IPS-11a (cell line): ENCODE measurements at regions not wholly inside any gene's neighbourhood (a gene's known extent, or its start where the extent isn't known, plus 50 kb on each side); places are given as distances from the start of the nearest gene placed in this dataset.

Experiments
- H3K4me3 ChIP-seq: one replicate; pipeline ENCODE4 v1.5.1; 2013; ENCODE audit warnings: low read depth, low read length, control low read depth

DNA sequence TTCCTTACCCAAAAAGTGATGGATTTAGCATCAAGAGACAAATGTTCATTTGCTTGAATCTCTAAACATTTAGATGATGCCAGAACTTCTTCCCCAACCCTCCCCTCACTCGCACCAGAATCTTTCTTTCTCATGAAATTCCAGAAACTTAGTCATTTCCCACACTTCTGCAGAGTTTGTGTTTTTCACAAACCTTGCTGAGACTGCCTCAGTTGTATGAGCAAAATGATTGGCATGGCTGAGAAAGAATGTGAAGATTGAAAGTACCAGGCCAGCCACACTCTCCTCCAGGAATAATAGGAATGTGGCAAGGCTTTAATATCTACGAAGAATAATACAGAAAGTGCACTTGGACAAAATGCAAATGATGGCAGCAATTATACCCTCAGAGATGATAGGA is 428.3 kb upstream of the CDH6 start:
- no peak overlapping the region for H3K4me3 ChIP-seq

DNA sequence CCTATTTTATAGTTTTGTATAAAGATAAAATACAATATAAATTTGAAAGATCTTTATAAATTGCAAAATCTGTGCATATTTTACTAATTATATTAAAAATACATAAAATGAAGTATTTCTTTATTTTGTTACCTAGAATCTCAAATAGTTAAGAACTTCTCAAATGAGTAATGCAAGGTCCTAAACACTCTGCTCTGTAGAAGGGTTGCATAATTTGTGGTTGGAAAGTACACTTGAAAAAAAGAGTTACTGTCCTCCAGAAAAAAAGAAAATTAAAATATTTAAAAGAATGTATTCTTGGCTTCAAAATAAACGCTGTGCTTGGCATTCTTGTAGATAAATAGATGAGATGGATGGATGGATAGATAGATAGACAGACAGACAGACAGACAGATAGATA is 428.8 kb upstream of the CDH6 start:
- no peak overlapping the region for H3K4me3 ChIP-seq

- no peak overlapping the region for H3K4me3 ChIP-seq
Observed at GRCh38 chr5:30759731-30760130, 433.8 kb upstream of the CDH6 start.

DNA sequence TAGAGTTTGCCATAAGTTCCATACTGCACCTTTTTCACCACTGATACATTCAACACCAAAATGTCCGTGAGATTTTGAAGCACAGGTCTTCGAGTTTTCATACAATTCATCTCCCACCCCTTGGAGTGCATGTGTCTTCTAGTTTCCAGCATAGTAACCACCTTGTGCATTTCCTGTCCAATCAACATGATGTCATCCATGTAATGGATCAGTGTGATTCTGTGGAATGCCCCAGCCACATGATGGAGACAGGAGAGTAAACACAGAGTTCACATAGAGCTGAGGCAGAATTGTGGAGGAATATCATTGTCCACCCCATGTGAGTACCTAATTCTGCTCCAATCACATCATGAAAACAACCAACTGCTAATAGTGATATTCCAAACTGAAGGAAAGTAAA is 441.5 kb upstream of the CDH6 start:
- no peak overlapping the region for H3K4me3 ChIP-seq

DNA sequence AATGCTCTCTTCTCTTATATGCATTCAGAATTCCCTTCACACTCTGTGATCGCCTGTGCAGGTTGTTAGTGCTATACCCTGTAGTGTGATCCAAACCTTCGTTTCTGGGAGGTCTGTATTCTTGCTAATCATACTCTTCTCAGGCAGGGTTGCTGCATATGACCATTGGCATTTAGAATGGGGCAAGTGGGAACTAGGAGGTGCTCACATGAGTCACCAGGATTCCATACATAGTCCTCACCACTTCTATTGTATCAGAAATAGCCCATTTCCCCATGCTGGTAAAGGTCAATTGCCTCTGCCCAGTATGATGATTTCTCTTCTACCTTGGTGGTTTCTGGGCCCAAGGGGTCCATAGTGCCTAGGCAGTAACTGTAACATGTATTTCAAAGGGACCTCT is 443.5 kb upstream of the CDH6 start:
- H3K4me3 ChIP-seq, result no peak overlapping the region

GRCh38 chr5:30747412-30747811 is 446.1 kb upstream of the CDH6 start:
- no peak overlapping the region for H3K4me3 ChIP-seq

GRCh38 chr5:30736669-30737068 is 456.8 kb upstream of the CDH6 start:
- H3K4me3 ChIP-seq, result no peak overlapping the region

- H3K4me3 ChIP-seq, result no peak overlapping the region
Observed at GRCh38 chr5:30734118-30734517, 459.4 kb upstream of the CDH6 start.

DNA sequence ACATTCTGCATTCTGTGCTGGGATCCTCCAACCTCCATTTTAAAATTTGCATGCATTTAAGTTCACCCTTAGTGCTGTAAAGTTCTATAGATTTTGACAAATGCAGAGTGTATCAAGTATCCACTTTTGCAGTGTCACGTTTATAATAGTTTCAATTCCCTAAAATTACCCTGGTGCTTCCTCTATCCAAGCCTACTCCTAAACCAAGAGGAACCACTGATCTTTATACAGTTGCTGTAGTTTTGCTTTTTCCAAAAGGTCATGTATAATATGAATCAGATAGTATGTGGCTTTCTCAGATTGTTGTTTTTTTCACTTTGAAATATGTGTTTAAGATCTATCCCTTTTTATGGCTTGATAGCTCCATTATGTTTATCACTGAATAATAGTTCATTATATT is 468.4 kb upstream of the CDH6 start:
- no peak overlapping the region for H3K4me3 ChIP-seq

DNA sequence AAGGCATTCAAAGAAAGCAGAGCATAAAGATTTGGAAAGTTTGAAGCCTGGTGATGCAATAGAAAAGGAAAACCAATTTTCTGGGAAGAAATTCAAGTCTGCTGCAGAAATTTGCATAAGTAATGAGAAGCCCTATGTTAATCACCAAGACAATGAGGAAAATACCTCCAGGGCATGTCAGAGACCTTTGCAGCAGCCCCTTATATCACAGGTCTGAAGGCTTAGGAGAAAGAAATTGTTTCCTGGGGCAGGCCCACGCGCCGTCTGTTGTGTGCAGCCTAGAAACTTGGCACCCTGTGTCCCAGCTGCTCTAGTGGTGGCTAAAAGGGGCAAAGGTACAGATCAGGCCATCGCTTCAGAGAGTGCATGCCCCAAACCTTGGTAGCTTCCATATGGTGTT is 495.3 kb upstream of the CDH6 start:
- no peak overlapping the region for H3K4me3 ChIP-seq

GRCh38 chr5:30693326-30693725 is 500.2 kb upstream of the CDH6 start:
- H3K4me3 ChIP-seq, result no peak overlapping the region

DNA sequence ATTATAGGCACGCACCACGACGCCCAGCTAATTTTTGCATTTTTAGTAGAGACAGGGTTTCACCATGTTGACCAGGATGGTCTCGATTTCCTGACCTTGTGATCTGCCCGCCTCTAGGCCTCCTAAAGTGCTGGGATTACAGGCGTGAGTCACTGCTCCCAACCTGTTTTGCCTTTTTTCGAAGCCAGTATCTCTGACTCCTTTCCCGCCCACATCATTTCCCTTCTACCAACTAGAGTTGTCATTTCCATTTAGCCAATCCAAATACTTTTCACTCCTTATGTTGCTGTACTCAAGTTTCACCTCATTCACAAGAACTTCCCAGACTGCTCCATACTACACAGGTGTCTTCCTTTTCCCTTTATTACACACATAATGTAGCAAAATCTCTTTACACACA is 502.6 kb upstream of the CDH6 start:
- H3K4me3 ChIP-seq, result no peak overlapping the region

- H3K4me3 ChIP-seq, result no peak overlapping the region
Observed at GRCh38 chr5:30687461-30687860, 506.0 kb upstream of the CDH6 start.

DNA sequence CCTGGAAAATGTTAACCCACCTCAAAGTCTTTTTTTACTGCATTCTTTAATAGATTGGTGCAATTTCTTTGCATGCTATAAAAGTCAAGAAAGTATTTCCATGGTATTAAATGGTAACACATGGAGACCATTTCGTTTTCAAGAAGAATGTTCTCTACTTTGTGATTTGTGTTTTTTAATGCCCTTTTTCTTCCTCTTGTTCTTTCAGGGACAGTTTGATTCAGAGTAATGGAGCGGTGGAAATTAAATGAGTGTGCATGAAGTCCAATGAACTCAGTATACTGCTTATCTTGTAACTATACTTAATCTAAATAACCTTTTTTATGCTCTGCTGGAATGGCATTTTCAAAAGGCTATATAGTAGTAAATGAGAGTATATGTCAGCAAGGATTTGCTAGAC is 507.0 kb upstream of the CDH6 start:
- no peak overlapping the region for H3K4me3 ChIP-seq

DNA sequence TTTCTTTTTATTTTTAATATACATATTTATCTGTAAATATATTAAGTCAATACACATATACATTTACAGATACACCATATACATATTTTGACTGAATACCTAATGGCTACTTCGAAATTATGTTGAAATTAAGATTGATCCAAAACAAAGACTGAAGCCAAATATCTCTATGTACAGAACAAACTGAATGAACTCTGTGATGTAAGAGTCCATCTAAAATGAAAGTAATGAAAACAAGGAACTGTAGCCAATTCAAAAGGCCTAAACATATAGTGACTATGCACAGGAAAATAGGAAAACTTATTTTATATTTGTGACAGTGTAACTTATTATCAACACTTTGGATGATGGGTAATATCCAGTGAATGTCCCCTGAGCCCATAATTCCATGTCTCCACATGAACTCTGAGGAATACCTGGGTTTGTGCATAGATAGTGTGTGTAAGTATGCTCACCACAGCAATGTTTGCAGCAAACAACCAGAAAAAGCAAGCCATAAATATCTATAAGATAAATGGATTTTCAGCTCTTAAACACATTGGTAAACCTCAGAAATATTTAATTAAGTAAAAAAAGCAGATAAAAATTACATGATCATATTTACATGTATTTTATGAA is 517.2 kb upstream of the CDH6 start:
- H3K4me3 ChIP-seq, result no peak overlapping the region

DNA sequence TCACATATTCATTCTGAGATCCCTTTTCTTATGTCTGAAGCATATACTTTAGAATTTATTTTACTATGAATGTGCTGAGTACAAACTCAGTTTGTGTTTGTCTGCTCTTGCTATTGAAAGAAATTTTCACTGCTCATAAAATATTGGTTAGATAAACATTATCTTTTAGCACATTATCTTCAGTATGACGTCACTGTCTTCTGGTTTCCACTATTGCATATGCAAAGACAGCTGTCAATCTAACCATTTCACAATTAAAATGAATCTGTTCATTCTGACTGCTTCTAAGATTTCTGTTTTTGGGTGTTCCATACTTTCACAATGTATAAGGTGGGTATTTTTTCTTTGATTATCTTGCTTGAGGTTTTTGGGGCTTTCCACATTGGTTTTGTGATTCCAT is 526.2 kb upstream of the CDH6 start:
- H3K4me3 ChIP-seq, result no peak overlapping the region

DNA sequence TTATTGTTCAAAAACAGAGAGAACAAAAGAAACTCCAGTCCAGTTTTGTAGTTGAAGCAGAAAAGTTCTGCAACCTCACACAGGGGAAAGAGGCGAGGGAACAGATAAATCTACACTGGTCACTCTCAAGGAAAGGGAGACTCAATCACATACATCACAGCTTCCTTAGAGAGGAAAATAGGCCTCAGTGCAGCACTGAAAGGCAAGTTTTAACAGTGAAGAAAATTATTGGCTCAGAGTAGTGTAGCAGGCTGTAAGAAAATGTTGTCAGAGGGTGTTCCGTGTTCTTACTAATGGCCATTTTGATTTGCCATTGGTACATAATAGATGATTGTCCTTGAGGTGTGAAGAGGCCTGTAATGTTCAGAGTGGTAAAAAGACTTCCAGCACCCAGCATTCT is 530.0 kb upstream of the CDH6 start:
- no peak overlapping the region for H3K4me3 ChIP-seq

DNA sequence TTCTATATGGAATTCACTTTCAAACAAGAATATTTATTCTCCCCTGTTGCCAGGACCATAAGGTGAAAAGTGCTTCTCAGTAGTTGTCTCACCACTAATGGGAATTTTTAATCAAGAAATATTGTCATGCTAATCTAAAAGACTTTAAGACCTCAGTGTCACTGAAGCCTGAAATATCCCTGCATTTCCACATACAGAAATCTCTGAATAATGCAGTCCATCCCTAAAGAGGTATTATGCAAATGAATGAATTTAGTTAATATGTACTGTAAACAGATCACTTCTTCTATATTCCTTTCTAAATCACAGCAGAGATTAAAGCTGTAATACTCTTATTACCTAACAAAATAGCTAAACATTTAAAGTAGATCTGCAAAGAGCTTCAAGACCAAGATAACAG is 531.1 kb upstream of the CDH6 start:
- H3K4me3 ChIP-seq, result no peak overlapping the region

DNA sequence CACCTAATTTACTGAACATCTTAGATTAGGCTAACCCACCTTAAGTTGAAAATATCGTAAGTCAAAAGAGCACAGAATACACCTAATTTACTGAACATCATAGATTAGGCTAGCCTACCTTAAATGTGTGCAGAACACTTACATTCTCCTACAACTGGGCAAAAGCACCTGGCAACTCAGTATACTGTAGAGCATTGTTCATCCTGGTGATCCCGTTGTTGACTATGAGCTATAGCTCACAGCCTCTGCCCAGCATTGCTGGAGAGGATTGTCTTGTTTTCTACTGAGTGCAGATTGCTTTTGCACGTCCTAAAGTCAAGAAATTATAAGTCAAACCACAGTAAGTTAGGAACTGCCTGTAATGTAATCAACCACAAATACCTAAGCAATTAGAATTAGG is 531.8 kb upstream of the CDH6 start:
- no peak overlapping the region for H3K4me3 ChIP-seq

DNA sequence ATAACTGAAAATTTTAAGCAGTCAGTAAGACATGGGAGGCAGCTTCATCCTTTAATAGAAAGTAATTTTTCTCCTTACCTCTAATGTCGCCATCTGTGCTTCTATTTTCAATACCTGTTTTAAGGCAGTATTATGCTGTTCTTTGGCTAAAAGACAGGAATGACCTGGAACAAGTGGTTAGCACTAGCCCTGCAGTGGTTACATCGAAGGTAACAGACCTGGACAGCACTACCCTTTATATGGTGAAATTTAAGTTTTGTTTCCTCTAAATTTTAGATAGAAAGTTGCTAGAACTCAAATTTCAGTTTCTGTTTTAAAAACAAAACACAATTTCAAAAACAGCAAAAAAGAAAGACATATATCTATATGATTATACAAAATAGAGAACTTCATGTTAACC is 534.1 kb upstream of the CDH6 start:
- H3K4me3 ChIP-seq, result no peak overlapping the region

DNA sequence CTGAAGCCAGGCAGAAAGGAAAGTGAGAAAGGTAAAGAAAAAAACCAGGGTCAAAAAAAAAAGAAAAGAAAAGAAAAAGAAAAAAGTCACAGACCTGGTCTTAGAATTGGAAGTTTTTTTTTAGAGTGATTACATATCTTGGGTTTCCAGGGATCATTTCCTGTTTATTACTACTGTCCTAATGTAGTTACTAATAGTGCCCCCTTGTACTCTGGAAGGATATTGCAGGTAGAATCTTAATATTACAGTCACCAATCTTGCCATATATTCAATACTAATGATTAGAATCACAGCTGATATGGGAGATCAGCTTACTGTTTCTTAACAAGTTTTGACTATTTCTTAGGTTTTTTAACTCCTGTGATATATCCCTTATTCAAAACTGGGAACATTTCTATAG is 543.2 kb upstream of the CDH6 start:
- H3K4me3 ChIP-seq, result no peak overlapping the region

DNA sequence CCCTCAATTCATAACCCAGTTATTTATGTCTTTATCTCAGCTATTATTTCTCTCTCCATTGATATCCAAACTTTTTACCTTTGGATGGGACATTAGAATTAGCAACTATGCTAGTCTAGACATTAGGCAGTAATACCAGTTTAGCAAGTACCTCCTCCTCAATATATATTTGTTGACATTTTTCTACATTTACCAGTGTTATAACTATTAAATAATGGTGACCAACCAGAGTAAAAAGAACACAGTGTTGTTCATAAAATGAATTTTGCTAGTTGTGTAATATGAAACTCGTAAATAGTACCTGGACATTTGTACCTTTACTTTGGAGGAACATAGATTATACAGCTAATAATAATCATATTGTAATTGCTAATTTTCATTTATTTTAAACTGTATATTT is 554.6 kb upstream of the CDH6 start:
- H3K4me3 ChIP-seq, result no peak overlapping the region

DNA sequence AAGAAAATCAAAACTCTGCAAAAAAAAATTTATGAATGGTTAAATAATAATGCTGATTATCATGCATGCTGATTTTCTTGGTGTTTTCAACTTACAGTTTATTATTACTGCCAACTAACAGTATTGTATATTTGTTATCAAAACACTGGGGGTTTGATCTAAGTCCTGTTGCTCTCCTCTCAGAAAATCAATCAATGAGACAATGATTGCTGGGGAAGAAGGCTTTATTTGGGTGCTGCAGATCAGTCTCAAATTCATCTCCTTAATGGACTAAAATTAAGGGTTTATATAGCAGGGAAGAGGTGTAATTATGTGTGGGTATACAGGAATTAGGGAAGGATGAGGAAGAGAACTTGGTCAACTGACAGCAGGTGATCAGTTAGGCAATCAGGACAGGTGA is 565.5 kb upstream of the CDH6 start:
- no peak overlapping the region for H3K4me3 ChIP-seq

GRCh38 chr5:30626557-30626956 is 566.9 kb upstream of the CDH6 start:
- H3K4me3 ChIP-seq, result no peak overlapping the region
